ENCODE measurements at regions not wholly inside any gene's neighbourhood (a gene's known extent, or its start where the extent isn't known, plus 50 kb on each side); places are given as distances from the start of the nearest gene placed in this dataset.

DNA sequence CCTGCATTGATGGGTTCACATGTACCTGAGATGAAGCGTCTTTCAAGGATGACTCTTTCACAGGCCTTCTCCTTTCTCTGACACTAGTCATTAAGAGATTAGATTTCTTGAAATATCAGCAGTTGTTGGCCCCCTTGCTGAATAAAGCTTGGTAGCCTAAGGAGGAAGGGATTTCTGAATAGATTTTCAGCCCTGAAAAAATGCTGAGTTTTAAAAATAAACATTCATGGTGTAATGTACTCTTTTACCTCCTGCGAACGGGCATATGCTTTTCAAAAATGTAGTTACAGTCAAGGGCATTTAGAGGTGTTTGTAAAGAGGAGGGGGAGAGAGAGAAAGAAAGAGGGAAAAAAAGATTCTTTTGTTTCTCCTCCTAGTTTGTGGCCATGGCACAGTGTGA, 222.7 kb downstream of the SOX4 start:
- Histone ChIP-seq H3K27me3 (ENCODE audit: low read depth) (no peaks in the 10 kb centered on the region), H3K27ac (no peak overlapping the region), H3K9me3 (no peaks in the 10 kb centered on the region), H3K36me3 (no peaks in the 10 kb centered on the region), H3K4me3 (no peak overlapping the region), H3K4me1 (no peaks in the 10 kb centered on the region)
- no peak for DNase-seq
- no peak for ATAC-seq
- intact Hi-C loops (cut with DNase I), result no loop called here
- TF ChIP-seq CTCF (IDR thresholded peaks at IDR 0.05), result no peak

DNA sequence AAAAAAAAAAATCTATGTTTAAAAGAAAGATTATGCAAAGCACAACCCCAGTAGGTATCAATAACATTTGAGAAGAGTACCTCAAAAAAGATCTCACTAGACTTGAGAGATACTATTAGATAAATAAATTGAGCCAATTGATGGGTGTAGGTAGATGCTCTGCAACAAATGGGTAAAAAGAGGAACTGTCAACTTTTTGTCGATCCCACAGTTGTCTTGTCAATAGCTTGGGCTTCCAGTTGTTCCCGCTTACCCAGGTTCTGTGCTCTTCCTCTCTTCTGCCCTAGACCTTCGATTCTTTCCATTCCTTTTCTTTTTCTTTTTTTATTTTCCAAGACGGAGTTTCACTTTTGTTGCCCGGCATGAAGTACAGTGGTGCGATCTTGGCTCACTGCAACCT, 226.9 kb downstream of the SOX4 start:
- H3K4me1 ChIP-seq, result peaks cover 8% of the 10 kb centered on the region
- no peak for TF ChIP-seq CTCF (IDR thresholded peaks at IDR 0.05)
- H3K36me3 ChIP-seq, result no peaks in the 10 kb centered on the region
- ATAC-seq (no peak), DNase-seq (no peak)
- no peak overlapping the region for H3K4me3 ChIP-seq
- no peaks in the 10 kb centered on the region for H3K9me3 ChIP-seq
- no peaks in the 10 kb centered on the region for H3K27me3 ChIP-seq (ENCODE audit: low read depth)
- no peak overlapping the region for H3K27ac ChIP-seq
- intact Hi-C loops (cut with DNase I), result no loop called here

DNA sequence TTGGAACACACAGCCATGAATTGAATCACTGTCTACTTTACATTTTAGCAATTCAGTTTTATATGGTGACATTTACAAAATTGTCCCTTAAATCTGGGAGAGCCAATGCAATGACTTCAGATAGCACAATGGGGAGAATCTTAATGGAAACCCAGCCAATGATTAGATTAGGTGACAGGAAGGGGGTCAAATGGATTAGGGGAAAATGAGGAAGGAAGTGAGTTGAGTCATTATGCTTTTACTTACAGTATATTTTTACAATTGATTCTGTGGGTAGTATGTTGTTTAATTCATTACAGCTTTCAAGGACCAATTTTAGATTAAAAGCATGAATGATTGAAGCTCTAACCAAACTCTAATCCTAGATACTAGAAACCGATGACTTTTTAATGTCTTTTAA, 229.8 kb downstream of the SOX4 start:
- no peak overlapping the region for H3K27ac ChIP-seq
- no peaks in the 10 kb centered on the region for H3K27me3 ChIP-seq (ENCODE audit: low read depth)
- ATAC-seq (no peak), DNase-seq (no peak)
- H3K9me3 ChIP-seq, result no peaks in the 10 kb centered on the region
- H3K36me3 ChIP-seq, result no peaks in the 10 kb centered on the region
- peaks cover 8% of the 10 kb centered on the region for H3K4me1 ChIP-seq
- intact Hi-C loops (cut with DNase I), result no loop called here
- no peak overlapping the region for H3K4me3 ChIP-seq
- no peak for TF ChIP-seq CTCF (IDR thresholded peaks at IDR 0.05)

GRCh38 chr6:21824431-21825177, 231.1 kb downstream of the SOX4 start:
- no peak for TF ChIP-seq CTCF (IDR thresholded peaks at IDR 0.05)
- Histone ChIP-seq H3K36me3 (no peaks in the 10 kb centered on the region), H3K9me3 (no peaks in the 10 kb centered on the region), H3K4me3 (no peak overlapping the region), H3K27ac (no peak overlapping the region), H3K27me3 (ENCODE audit: low read depth) (no peaks in the 10 kb centered on the region), H3K4me1 (peaks cover 8% of the 10 kb centered on the region)
- DNase-seq (no peak), ATAC-seq (no peak)
- intact Hi-C loops (cut with DNase I), result no loop called here

DNA sequence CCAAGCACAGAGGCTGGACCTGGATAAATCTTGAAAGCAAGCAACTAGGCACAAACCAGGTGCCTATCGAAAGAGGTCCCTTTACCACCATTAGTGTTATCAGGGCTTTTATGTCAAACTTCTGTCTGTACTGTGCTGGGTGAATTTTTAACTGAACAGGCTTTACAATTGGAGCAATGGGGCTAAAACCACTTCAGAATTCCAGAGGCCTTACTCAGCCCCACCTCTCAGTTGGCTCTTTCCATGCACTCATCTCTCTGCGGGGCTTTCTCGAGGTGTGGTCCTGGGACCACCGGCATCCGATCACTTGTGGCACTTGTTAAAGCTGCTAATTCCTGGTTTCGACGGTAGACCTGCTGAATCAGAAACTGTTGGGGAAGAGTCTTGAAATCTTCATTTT, 232.5 kb downstream of the SOX4 start:
- no peaks in the 10 kb centered on the region for H3K27me3 ChIP-seq (ENCODE audit: low read depth)
- DNase-seq (no peak), ATAC-seq (peak in 1 of 2 donors; percentile 92)
- H3K27ac ChIP-seq, result no peak overlapping the region
- H3K4me1 ChIP-seq, result peaks cover 8% of the 10 kb centered on the region
- intact Hi-C loops (cut with DNase I), result no loop called here
- no peak overlapping the region for H3K4me3 ChIP-seq
- H3K36me3 ChIP-seq, result no peaks in the 10 kb centered on the region
- H3K9me3 ChIP-seq, result no peaks in the 10 kb centered on the region
- TF ChIP-seq CTCF (IDR thresholded peaks at IDR 0.05), result no peak

All from lower lobe of right lung (tissue), 2 donors.